ENCODE measurements at regions not wholly inside any gene's neighbourhood (a gene's known extent, or its start where the extent isn't known, plus 50 kb on each side); places are given as distances from the start of the nearest gene placed in this dataset.

DNA sequence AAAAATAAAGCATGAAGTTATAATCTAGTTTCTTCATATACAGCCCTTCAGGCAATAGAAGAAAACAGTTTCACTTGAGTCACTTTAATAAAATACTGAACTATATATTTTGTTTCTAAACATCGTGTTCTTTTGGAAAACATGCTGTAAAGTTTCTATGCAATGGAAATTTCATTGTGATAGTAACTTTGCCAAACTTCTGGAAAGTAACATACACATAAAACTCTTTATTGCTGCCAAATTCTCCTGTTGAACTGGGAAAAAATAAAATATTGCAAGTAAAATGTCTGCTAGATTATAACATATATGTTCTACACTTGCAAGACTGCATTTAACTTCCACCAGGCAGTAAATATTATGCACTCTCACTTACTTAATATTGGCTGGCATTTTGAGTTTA lies 635.4 kb downstream of the SPRY1 start:
- TF ChIP-seq, protein P1, sequence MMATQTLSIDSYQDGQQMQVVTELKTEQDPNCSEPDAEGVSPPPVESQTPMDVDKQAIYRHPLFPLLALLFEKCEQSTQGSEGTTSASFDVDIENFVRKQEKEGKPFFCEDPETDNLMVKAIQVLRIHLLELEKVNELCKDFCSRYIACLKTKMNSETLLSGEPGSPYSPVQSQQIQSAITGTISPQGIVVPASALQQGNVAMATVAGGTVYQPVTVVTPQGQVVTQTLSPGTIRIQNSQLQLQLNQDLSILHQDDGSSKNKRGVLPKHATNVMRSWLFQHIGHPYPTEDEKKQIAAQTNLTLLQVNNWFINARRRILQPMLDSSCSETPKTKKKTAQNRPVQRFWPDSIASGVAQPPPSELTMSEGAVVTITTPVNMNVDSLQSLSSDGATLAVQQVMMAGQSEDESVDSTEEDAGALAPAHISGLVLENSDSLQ (IDR thresholded peaks at IDR 0.05): no peak
- TF ChIP-seq ELF4 (IDR thresholded peaks at IDR 0.05) (no peak), FOXM1 (IDR thresholded peaks at IDR 0.05; ENCODE audit: borderline replicate concordance) (no peak), L3MBTL2 (conservative IDR thresholded peaks at IDR 0.05) (no peak), HDGF (IDR thresholded peaks at IDR 0.05; ENCODE audit: borderline replicate concordance) (no peak), SP1 (IDR thresholded peaks at IDR 0.05) (no peak), BHLHE40 (IDR thresholded peaks at IDR 0.05; ENCODE audit: borderline replicate concordance) (no peak)
